Duodenal mucosa (tissue), 2 donors: ENCODE measurements at regions not wholly inside any gene's neighbourhood (a gene's known extent, or its start where the extent isn't known, plus 50 kb on each side); places are given as distances from the start of the nearest gene placed in this dataset.
"Not testable (repeated sequence)": the region's sequence is repeated elsewhere in the genome, so short reads cannot be mapped to it uniquely, and the experiment has no call there.

Experiments
- H3K27ac ChIP-seq: one replicate; pipeline ENCODE4 v1.7.0; 2013; ENCODE audit warnings: low read depth, low read length
- H3K27me3 ChIP-seq, 2 donors: one replicate each; pipeline ENCODE4 v1.7.0; 2013; ENCODE audit warnings: low read length in 2 of 2, control low read depth in 1 of 2; ENCODE audit not compliant: insufficient read depth in 2 of 2, control insufficient read depth in 1 of 2
- H3K36me3 ChIP-seq, 2 donors: one replicate each; pipeline ENCODE4 v1.7.0; 2013; ENCODE audit warnings: low read length in 2 of 2, control low read depth in 1 of 2; ENCODE audit not compliant: insufficient read depth in 2 of 2, control insufficient read depth in 1 of 2
- H3K4me1 ChIP-seq, 2 donors: one replicate each; pipeline ENCODE4 v1.7.0; 2013; ENCODE audit warnings: low read length in 2 of 2, control low read depth in 1 of 2; ENCODE audit not compliant: insufficient read depth in 2 of 2, control insufficient read depth in 1 of 2
- H3K4me3 ChIP-seq, 2 donors: one replicate each; pipeline ENCODE4 v1.7.0; 2013; ENCODE audit warnings: low read length in 2 of 2, low read depth in 1 of 2
- H3K9ac ChIP-seq, 2 donors: one replicate each; pipeline ENCODE4 v1.7.0; 2013; ENCODE audit warnings: low read length in 2 of 2, low read depth in 1 of 2
- H3K9me3 ChIP-seq, 2 donors: one replicate each; pipeline ENCODE4 v1.7.0; 2013; ENCODE audit warnings: low read length in 2 of 2, control low read depth in 1 of 2; ENCODE audit not compliant: control insufficient read depth in 1 of 2

- H3K27ac ChIP-seq, H3K4me3 ChIP-seq, H3K27me3 ChIP-seq, H3K9me3 ChIP-seq, H3K4me1 ChIP-seq, H3K36me3 ChIP-seq, H3K9ac ChIP-seq: not testable (repeated sequence)
Measured at GRCh38 chr6:145111407-145111806, 623.9 kb downstream of the EPM2A start.

GRCh38 chr6:145112711-145113148 is 622.6 kb downstream of the EPM2A start:
- Histone ChIP-seq H3K4me3 (no peak overlapping the region), H3K27ac (no peak overlapping the region), H3K9me3 (no peaks in the 10 kb centered on the region), H3K4me1 (no peaks in the 10 kb centered on the region), H3K27me3 (no peaks in the 10 kb centered on the region), H3K9ac (no peak overlapping the region), H3K36me3 (no peaks in the 10 kb centered on the region)

- Histone ChIP-seq H3K4me3 (no peak overlapping the region), H3K27ac (no peak overlapping the region), H3K4me1 (no peaks in the 10 kb centered on the region), H3K9me3 (no peaks in the 10 kb centered on the region), H3K27me3 (no peaks in the 10 kb centered on the region), H3K36me3 (no peaks in the 10 kb centered on the region), H3K9ac (no peak overlapping the region)
Measured at GRCh38 chr6:145115638-145116037, 619.7 kb downstream of the EPM2A start.

GRCh38 chr6:145116591-145117178 is 618.6 kb downstream of the EPM2A start:
- H3K27me3 ChIP-seq: no peaks in the 10 kb centered on the region
- H3K9ac ChIP-seq: no peak overlapping the region
- H3K36me3 ChIP-seq: no peaks in the 10 kb centered on the region
- H3K27ac ChIP-seq: no peak overlapping the region
- H3K4me3 ChIP-seq: no peak overlapping the region
- H3K9me3 ChIP-seq: no peaks in the 10 kb centered on the region
- no peaks in the 10 kb centered on the region for H3K4me1 ChIP-seq

GRCh38 chr6:145118224-145118623 is 617.1 kb downstream of the EPM2A start:
- H3K4me3 ChIP-seq: no peak overlapping the region
- no peaks in the 10 kb centered on the region for H3K27me3 ChIP-seq
- H3K9ac ChIP-seq: no peak overlapping the region
- no peaks in the 10 kb centered on the region for H3K9me3 ChIP-seq
- H3K36me3 ChIP-seq: no peaks in the 10 kb centered on the region
- no peak overlapping the region for H3K27ac ChIP-seq
- no peaks in the 10 kb centered on the region for H3K4me1 ChIP-seq

GRCh38 chr6:145119081-145119480 is 616.2 kb downstream of the EPM2A start:
- H3K36me3 ChIP-seq: no peaks in the 10 kb centered on the region
- no peaks in the 10 kb centered on the region for H3K4me1 ChIP-seq
- H3K27ac ChIP-seq: no peak overlapping the region
- no peak overlapping the region for H3K4me3 ChIP-seq
- H3K9ac ChIP-seq: no peak overlapping the region
- peaks cover 0 to 5% of the 10 kb centered on the region in 2 donors for H3K9me3 ChIP-seq
- H3K27me3 ChIP-seq: no peaks in the 10 kb centered on the region

GRCh38 chr6:145132709-145133108 is 602.6 kb downstream of the EPM2A start:
- no peaks in the 10 kb centered on the region for H3K9me3 ChIP-seq
- H3K36me3 ChIP-seq: no peaks in the 10 kb centered on the region
- no peak overlapping the region for H3K9ac ChIP-seq
- H3K27ac ChIP-seq: no peak overlapping the region
- H3K27me3 ChIP-seq: no peaks in the 10 kb centered on the region
- H3K4me3 ChIP-seq: no peak overlapping the region
- H3K4me1 ChIP-seq: no peaks in the 10 kb centered on the region

GRCh38 chr6:145135702-145136101 is 599.6 kb downstream of the EPM2A start:
- no peaks in the 10 kb centered on the region for H3K36me3 ChIP-seq
- no peak overlapping the region for H3K4me3 ChIP-seq
- H3K4me1 ChIP-seq: no peaks in the 10 kb centered on the region

GRCh38 chr6:145137425-145137824 is 597.9 kb downstream of the EPM2A start:
- H3K9ac ChIP-seq: no peak overlapping the region
- H3K36me3 ChIP-seq: no peaks in the 10 kb centered on the region
- H3K4me3 ChIP-seq: no peak overlapping the region
- no peaks in the 10 kb centered on the region for H3K9me3 ChIP-seq
- no peaks in the 10 kb centered on the region for H3K4me1 ChIP-seq
- no peak overlapping the region for H3K27ac ChIP-seq
- no peaks in the 10 kb centered on the region for H3K27me3 ChIP-seq

More at GRCh38 chr6:145135702-145136101, 599.6 kb downstream of the EPM2A start:
- Histone ChIP-seq H3K27ac (no peak overlapping the region), H3K9ac (no peak overlapping the region), H3K9me3 (no peaks in the 10 kb centered on the region), H3K27me3 (no peaks in the 10 kb centered on the region)

- Histone ChIP-seq H3K4me1 (no peaks in the 10 kb centered on the region), H3K9ac (no peak overlapping the region), H3K27me3 (no peaks in the 10 kb centered on the region), H3K36me3 (no peaks in the 10 kb centered on the region), H3K27ac (no peak overlapping the region), H3K9me3 (no peaks in the 10 kb centered on the region), H3K4me3 (no peak overlapping the region)
Measured at GRCh38 chr6:145138469-145139139, 596.7 kb downstream of the EPM2A start.
